Glomerular endothelial cell (primary cell): ENCODE measurements at regions not wholly inside any gene's neighbourhood (a gene's known extent, or its start where the extent isn't known, plus 50 kb on each side); places are given as distances from the start of the nearest gene placed in this dataset.

Experiments used
- DNase-seq: peaks from one replicate; pipeline ENCODE4 v3.0.0-alpha.2; 2011; ENCODE audit warnings: low read depth, low spot score; ENCODE audit errors: extremely low read depth

- no peak for DNase-seq
Measured at GRCh38 chr15:70339571-70340493, 242.1 kb upstream of the TLE3 start.

DNA sequence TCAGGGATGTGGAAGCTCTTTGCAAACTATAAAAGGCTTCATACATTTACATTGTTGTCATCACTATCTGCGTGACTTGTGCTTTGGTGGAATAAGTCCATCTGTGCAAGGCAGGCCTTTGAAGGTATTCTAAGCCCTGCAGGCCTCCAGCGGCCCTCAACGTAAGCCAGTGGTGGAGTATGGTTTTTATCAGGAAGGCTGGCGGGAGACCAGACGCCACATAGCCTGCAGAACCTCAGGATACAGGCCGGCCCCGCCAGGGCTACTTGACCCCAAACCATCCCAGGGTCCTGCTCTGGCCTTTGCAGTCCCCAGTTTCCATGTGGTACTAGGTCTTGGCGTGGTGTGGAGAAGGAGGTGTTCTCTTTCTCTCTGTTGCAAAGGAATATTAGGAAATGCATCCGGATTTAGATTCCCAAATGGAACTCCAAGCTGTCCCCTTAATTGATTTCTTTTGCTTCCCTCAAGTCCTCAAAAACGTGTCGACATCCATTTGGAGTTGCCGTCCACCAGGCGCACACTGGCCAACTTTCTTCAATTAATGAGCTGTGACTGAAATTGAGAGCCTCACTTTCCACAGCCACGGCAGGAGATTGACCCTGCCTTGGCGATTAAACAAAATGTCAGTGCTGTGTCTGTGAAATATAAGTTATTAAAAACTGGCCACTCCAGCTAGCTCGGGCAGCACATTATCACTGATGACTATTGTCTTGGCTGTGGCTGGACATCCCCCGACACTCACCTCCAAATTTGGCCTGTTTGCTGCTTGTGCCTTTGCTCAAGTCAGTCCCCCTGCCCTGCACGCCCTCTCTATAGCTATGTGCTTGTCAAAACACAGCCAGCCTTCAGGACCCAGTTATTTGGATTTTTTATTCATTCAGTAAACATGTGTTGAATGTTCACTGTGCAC is 239.8 kb upstream of the TLE3 start:
- no peak for DNase-seq

DNA sequence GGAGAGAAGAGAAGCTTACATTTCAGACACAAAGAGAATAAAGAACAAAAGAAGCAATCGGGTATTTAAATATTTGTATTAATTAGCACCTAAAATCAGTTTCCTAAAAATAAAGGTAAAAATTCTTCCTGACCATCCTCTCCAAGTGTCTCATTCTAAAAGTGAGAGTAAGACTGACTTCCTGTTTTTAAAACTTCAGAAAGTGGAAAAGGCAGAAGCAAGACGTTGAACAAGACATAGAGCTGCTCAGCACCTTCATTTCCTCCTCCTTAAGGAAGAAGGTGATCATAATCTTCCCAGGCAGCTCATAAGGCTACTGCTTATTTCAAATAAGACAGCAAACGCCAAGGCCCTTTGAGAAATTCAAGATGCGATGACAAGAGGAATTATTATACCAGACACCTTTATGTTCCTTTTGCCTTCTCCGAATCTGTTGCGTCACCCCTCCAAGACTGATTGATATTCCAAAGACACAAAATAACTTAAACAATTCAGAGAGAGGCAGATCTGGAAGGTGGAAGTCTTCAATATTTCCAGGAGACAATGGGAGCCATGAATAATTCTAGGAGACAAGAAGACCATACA is 238.8 kb upstream of the TLE3 start:
- DNase-seq: no peak

- DNase-seq: no peak
Measured at GRCh38 chr15:70334286-70334685, 236.6 kb upstream of the TLE3 start.

- no peak for DNase-seq
Measured at GRCh38 chr15:70329179-70329578, 231.5 kb upstream of the TLE3 start.

GRCh38 chr15:70328679-70329115 is 231.0 kb upstream of the TLE3 start:
- no peak for DNase-seq

- no peak for DNase-seq
Measured at GRCh38 chr15:70327856-70328678, 230.3 kb upstream of the TLE3 start.

DNA sequence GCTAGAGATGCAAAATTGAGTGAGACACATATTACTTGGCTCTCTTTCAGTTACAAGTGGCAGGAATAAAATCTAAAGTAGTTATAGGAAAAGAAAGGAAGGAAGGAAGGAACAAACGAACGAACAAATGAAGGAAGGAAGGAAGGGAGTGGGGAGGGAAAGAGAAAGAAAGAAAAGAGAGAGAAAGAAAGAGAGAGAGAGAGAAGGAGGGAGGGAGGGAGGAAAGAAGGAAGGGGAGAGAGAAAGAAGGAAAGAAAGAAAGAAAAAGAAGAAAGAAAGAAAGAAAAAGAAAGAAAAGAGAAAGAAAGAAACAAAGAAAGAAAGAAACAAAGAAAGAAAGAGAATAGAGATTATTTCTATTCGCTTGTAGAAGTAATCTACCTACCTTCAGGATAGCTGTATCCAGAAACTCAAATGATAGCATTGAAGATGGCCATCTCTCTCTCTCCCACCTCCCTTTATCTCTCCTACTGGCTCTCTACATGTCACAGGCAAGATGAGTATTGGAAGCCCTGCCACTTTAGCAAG is 229.7 kb upstream of the TLE3 start:
- DNase-seq: no peak

GRCh38 chr15:70324001-70324974 is 226.6 kb upstream of the TLE3 start:
- DNase-seq: no peak

DNA sequence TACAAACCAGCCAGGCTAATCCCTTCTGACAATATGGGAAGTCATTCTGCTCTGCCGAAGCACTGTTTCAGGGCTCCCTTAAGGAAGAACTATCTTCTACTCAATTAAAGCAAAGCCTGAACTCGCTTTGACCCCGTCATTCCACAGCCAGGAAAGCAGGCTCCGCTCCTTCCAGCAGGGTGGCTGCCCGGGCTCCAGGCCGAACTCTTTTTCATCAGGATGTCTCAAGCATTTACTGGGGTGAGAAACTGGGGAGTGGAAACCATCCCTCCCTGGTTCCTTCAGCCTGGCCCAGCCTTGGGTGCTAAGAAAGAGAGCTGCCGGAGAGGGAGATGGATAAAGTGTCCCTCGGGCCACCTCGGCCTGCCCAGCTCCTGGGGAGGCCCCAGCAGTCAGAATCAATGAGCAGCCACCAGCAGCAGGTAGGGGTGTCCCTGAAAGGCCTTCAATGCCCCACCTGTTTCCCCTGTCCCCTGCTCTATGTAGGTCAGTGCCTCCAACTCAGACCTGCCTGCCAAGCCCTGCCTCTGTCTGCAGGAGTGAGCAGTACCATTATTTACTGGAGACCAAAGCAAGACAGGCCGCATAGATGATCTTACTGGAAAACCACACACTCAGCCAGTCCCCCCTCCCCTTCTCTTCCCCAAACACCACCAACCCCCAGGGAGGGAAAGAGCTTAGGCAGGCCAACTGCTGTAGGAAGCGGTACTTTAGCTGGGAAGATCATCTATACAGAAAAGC is 225.6 kb upstream of the TLE3 start:
- no peak for DNase-seq

DNA sequence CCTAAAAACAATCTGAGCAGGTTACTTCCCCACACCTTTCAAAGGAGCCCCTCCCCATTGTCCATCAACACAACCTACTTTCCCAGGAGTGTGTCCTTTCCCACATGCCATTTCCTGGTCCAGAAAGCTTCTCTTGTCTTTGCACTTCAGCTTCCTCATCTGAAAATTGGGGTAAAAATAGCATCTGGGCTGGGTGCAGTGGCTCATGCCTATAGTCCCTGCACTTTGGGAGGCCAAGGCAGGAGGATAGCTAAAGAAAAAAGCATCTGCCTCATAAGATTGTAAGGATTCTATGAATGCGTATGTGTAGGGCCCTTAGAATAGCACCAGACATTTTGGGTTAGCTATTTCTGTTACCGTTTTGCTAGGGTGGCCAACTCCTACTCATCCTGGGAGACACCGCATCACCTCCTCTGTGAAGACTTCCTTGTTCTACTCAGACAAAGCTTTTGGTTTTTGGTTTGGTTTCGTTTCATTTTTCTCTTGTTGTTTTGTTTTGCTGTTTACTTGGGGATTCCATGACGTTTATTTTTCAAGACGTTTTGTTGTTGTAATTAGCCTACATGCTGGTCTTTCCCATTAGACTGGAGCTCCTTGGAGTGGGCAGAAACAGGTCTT is 224.4 kb upstream of the TLE3 start:
- no peak for DNase-seq

GRCh38 chr15:70321172-70321819 is 223.6 kb upstream of the TLE3 start:
- no peak for DNase-seq

DNA sequence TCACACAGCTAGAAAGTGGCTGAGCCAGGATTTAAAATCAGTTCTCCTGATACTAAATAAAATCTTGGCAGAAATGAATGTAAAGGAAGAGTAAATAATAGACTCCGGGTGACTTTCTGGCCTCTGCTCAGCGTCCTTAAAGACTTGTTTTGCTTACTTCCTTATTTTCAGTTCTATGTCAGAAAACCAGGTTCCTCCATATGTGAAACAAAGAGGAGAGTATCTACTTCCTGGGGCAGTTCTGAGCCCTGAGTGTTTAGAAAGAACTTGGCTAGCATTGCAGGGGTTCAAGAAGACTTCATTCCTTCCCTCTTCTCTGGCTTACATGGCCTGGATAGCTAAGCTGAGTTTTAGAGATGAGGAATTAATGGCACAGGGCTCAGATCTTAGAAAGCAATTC is 222.8 kb upstream of the TLE3 start:
- DNase-seq: no peak

GRCh38 chr15:70320077-70320476 is 222.4 kb upstream of the TLE3 start:
- DNase-seq: no peak

DNA sequence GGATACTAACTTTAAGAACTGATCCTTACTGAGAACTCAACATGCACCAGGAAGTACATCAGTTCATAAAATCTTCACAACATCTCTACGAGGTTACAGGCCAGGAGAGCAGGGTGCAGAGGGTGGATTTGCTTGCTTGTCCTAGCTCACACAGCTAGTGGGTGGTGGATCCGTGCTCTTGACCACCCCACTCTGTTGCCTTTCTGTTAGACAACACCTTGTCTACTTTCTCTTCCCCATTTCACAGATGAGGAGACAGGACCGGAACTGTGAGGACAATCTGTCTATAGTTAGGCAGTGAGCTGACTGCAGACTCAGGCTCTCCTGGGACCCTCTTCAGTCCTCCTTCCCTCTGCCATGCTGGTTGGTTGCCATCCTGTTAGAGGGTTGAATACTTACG is 221.7 kb upstream of the TLE3 start:
- DNase-seq: no peak

- DNase-seq: no peak
Measured at GRCh38 chr15:70318594-70319465, 221.1 kb upstream of the TLE3 start.
